ENCODE measurements at regions not wholly inside any gene's neighbourhood (a gene's known extent, or its start where the extent isn't known, plus 50 kb on each side); places are given as distances from the start of the nearest gene placed in this dataset.

DNA sequence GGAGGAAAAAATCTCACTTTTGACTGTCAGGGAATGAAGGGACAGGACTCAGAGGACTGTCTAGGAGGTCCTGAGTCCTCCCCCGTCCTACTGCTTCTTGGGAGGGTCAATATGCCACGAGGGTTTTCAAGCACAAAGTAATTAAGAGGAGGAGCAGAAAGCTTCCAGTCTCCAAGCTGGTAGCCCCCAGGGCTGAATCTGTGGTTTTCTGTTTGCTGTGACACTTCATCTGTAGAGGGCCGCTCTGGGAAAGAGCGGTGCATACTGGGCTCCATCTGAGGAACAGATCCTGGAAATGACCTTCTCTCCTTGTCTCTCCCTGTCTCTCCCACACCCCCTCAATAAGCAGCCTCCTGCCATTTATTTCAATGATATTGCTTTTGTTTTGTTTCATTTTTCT, 180.1 kb upstream of the SDK2 start:
- peak in 1 of 2 donors; percentile 43 for DNase-seq (ENCODE audit: low spot score in 2 of 2)
- 77 to 80% methylated on average over 4 of the region's 4 CpGs for WGBS, 2 donors
- intact Hi-C loops (cut with DNase I; ENCODE audit: low total_unique reads), result no loop called here
- H3K4me3 ChIP-seq (ENCODE audit: low read depth, poor library complexity, severe bottlenecking), result no peak overlapping the region
- TF ChIP-seq, protein P1, sequence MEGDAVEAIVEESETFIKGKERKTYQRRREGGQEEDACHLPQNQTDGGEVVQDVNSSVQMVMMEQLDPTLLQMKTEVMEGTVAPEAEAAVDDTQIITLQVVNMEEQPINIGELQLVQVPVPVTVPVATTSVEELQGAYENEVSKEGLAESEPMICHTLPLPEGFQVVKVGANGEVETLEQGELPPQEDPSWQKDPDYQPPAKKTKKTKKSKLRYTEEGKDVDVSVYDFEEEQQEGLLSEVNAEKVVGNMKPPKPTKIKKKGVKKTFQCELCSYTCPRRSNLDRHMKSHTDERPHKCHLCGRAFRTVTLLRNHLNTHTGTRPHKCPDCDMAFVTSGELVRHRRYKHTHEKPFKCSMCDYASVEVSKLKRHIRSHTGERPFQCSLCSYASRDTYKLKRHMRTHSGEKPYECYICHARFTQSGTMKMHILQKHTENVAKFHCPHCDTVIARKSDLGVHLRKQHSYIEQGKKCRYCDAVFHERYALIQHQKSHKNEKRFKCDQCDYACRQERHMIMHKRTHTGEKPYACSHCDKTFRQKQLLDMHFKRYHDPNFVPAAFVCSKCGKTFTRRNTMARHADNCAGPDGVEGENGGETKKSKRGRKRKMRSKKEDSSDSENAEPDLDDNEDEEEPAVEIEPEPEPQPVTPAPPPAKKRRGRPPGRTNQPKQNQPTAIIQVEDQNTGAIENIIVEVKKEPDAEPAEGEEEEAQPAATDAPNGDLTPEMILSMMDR (IDR thresholded peaks at IDR 0.05), result no peak
- TF ChIP-seq POLR2A (IDR thresholded peaks at IDR 0.05), result no peak

DNA sequence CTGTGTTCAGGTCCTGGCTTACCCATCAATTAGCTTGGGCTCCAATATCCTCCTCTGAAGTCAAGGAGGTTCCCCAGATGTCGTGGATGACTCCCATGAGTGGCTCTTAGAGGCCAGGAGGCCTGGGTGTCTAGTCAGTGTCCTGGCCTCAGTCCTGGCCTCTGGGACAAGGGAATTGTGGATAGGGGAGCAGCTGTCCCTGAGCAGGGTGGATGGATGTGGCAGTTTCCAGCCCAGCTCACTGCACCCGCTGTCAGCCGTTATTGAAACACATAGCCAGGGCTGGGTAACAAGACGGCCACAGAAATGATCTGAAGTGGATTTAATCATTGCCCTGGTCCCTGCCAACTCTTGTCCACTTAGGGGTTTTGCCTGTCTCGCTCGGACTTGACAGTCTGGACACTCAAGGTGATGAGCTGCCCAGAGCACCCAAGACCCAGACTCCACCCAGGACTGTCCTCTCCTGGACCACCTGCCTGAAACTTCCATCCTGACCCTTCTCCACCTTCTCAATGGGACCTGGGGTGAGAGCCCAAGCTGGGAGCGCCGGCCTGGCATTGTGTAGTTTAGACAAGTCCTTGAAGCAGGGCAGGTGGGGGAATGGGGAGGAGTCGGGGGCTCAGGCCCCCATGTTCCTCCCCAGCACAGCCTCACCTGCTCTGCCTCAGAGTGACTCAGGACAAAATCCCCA, 182.1 kb upstream of the SDK2 start:
- peak in 1 of 2 donors; percentile 78 for DNase-seq (ENCODE audit: low spot score in 2 of 2)

DNA sequence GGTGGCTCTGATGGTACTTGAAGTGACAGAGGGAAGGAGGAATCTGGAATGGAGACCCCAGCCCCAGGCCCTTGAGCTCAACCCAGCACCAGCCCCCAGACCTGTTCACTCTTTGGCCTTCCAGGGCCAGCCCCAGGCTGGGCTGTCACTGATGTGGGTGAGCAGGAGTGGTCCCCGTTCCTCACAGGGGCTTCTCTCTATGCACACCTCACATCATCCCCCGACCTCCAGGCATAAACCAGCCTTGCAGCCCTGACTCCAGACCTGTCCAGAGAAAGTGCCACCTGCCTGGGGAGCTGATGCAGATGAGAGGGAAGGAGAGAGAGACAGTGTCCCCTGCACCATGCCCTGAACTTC, 182.6 kb upstream of the SDK2 start:
- TF ChIP-seq, protein P1 (IDR thresholded peaks at IDR 0.05), result no peak
- no peak for TF ChIP-seq POLR2A (IDR thresholded peaks at IDR 0.05)
- intact Hi-C loops (cut with DNase I; ENCODE audit: low total_unique reads), result no loop called here
- peak in 1 of 2 donors; percentile 42 for DNase-seq (ENCODE audit: low spot score in 2 of 2)
- H3K4me3 ChIP-seq (ENCODE audit: low read depth, poor library complexity, severe bottlenecking), result no peak overlapping the region
- WGBS, 2 donors, result 64 to 83% methylated on average over 2 of the region's 2 CpGs

More for the DNA sequence above, 182.1 kb upstream of the SDK2 start:
- TF ChIP-seq, protein P1 (IDR thresholded peaks at IDR 0.05), result no peak
- no peak for TF ChIP-seq POLR2A (IDR thresholded peaks at IDR 0.05)
- WGBS, 2 donors, result 84 to 89% methylated on average over 9 of the region's 9 CpGs
- intact Hi-C loops (cut with DNase I; ENCODE audit: low total_unique reads), result no loop called here
- H3K4me3 ChIP-seq (ENCODE audit: low read depth, poor library complexity, severe bottlenecking), result no peak overlapping the region

DNA sequence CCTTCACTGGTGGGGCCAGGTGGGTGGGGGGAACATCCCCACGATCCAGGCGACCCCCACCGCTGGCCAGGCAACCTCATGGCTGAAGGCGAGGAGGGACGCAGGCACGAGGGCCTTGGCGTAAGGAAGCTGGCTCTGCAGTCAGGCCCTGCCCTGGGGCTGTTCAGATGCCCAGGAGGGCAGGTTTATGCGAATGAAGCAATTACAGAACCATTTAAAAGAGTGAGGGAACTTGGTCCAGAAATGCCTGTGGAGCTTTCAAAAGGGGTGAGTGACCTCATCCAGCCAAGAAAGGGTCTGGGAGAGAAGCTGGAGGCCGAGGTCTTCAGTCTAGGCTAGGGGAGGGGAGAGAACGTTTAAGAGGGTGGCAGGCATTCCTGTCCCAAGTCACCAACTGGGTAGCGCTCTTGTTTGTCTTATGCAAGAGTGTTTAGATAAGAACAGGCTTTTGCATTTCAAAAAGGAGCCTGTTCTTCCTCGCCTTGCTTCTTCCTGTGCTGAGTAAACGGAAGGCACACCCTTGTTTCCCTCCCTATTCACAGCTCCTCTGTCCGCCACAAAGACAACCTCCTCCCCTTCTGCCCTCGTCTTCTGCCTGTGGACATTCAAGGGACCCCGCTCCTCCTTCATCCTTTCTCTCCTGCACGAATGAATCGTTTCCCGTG, 183.5 kb upstream of the SDK2 start:
- intact Hi-C loops (cut with DNase I; ENCODE audit: low total_unique reads), result no loop called here
- 43 to 48% methylated on average over 19 of the region's 19 CpGs for WGBS, 2 donors
- no peak overlapping the region for H3K4me3 ChIP-seq (ENCODE audit: low read depth, poor library complexity, severe bottlenecking)
- DNase-seq (ENCODE audit: low spot score in 2 of 2), result peak in 1 of 2 donors; percentile 59
- TF ChIP-seq, protein P1 (IDR thresholded peaks at IDR 0.05), result no peak
- no peak for TF ChIP-seq POLR2A (IDR thresholded peaks at IDR 0.05)

DNA sequence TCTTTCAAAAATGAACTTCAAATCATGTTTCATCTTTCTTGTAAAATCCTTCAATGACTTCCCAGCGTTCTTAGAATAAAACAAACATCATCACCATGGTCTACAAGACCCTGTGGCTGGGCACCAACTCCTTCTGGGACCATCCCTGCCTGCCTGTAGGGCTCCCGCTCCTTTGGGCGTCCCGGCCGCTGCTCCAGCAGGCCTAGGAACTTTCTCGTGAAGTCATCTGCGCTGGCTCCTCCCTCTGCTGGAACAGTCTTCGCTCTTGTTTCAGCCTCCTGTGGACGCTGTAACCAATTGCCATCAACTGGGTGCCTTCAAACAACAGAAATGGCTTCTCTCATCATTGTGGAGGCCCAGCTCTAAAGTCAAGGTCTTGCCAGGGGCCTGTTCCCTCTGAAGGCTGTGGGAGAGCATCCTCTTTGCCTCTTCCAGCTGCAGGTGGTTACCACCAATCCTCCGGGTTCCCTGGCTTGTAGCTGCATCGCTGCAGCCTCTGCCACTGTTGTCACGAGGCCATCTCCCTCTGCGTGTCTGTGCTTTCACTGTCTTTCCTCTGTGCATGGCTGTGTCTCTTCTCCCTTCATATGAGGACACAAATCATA, 185.5 kb upstream of the SDK2 start:
- DNase-seq (ENCODE audit: low spot score in 2 of 2), result peak in 1 of 2 donors; percentile 57
- H3K4me3 ChIP-seq (ENCODE audit: low read depth, poor library complexity, severe bottlenecking), result no peak overlapping the region
- TF ChIP-seq, protein P1 (IDR thresholded peaks at IDR 0.05), result no peak
- TF ChIP-seq POLR2A (IDR thresholded peaks at IDR 0.05), result no peak
- intact Hi-C loops (cut with DNase I; ENCODE audit: low total_unique reads), result no loop called here
- WGBS, 2 donors, result 91 to 93% methylated on average over 13 of the region's 13 CpGs

Measured in lower leg skin (tissue), 4 donors.